GM12865 (cell line): ENCODE measurements at regions not wholly inside any gene's neighbourhood (a gene's known extent, or its start where the extent isn't known, plus 50 kb on each side); places are given as distances from the start of the nearest gene placed in this dataset.
A peak's percentile ranks its signal among the peaks of the same experiment; 100 is the strongest.

Experiments
- DNase-seq: peaks from one replicate; pipeline ENCODE4 v3.0.0; 2010; ENCODE audit warnings: low read depth
- H3K4me3 ChIP-seq: 2 replicates; pipeline ENCODE4 v1.5.1; 2011; ENCODE audit warnings: mild to moderate bottlenecking, low read depth, low read length, control low read depth
- TF ChIP-seq, protein P1 (sequence below): IDR thresholded peaks from 2 replicates; pipeline ENCODE4 v1.5.1; 2011; ENCODE audit warnings: low read length, control low read depth, low read depth, inconsistent platforms; ENCODE audit not compliant: insufficient read depth; ENCODE audit errors: missing control alignments

DNA sequence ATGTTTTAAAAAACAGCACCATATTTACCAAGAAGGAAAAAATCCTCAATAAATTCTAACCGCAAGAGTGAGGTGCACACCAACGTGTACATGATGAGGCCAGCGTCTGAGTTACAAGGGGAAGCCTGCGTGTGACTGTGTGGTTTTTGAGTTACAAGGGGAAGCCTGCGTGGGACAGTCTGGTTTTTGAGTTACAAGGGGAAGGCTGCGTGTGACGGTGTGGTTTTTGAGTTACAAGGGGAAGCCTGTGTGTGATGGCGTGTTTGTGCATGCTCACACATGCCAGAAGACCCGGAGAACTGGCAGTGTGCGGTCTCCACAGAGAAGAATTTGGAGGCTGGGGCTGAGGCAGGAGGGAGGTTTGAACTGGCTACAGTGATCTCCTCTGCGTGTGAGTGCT, 1376.4 kb downstream of the TBC1D22A start:
- TF ChIP-seq, protein P1, sequence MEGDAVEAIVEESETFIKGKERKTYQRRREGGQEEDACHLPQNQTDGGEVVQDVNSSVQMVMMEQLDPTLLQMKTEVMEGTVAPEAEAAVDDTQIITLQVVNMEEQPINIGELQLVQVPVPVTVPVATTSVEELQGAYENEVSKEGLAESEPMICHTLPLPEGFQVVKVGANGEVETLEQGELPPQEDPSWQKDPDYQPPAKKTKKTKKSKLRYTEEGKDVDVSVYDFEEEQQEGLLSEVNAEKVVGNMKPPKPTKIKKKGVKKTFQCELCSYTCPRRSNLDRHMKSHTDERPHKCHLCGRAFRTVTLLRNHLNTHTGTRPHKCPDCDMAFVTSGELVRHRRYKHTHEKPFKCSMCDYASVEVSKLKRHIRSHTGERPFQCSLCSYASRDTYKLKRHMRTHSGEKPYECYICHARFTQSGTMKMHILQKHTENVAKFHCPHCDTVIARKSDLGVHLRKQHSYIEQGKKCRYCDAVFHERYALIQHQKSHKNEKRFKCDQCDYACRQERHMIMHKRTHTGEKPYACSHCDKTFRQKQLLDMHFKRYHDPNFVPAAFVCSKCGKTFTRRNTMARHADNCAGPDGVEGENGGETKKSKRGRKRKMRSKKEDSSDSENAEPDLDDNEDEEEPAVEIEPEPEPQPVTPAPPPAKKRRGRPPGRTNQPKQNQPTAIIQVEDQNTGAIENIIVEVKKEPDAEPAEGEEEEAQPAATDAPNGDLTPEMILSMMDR: no peak
- H3K4me3 ChIP-seq: no peak overlapping the region

DNA sequence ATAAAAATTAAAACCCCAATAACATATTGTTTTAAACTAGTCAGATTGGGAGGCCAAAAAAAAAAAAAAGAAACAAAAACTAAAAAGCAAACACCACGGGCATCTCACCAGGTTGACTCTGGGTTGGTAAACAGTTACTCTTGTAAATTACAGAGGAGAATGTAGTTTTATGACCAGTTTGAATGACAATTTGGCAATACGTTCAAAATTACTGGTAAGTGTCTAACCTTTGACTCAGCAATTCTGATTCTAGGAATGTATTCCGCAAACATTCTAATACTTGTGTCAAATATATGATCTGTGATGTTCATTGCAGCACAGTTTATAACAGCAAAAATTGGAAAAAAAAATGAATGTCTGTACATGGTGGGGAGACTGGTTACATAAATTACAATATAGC, 1376.0 kb downstream of the TBC1D22A start:
- DNase-seq: no peak
- TF ChIP-seq, protein P1: no peak
- H3K4me3 ChIP-seq: no peak overlapping the region

More for the DNA sequence above, 1376.4 kb downstream of the TBC1D22A start:
- DNase-seq: peak; percentile 3

DNA sequence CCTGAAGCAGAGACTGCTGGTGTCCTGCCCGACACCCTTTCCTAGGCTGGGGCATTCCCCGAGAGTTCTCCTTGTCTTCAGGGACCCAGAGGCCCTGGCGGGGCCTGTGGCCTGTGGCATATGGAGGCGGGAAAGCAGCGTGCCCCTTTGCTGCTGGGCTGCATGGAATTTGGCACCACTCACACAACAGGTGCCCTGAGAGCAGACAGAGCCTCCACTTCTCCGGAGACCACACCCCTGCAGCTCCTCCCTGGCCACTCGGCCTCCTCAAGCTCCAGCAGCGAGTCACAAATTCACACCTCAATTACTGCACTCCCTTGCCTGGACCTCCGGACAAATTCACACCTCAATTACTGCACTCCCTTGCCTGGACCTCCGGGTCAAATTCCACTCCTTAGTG, 1375.2 kb downstream of the TBC1D22A start:
- no peak for DNase-seq
- TF ChIP-seq, protein P1: no peak
- no peak overlapping the region for H3K4me3 ChIP-seq

DNA sequence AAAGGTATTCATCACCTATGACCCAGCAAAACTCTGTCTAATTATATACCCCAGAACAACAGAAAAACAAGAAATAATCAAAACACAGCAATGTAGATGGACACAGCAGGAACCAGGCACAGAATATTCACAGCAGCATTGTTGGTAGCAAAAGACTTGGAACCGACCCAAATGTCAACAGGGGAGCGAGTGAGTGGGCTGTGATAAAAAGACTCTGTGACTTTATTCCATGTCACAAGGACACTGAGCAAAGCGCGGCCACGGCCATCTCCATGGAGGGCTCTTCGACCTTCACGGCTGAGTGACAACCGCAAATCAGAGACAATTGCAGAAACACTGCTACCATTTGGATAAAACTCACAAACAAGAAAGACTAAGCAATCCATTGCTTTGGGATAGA, 1373.1 kb downstream of the TBC1D22A start:
- no peak overlapping the region for H3K4me3 ChIP-seq
- TF ChIP-seq, protein P1: no peak
- DNase-seq: no peak

DNA sequence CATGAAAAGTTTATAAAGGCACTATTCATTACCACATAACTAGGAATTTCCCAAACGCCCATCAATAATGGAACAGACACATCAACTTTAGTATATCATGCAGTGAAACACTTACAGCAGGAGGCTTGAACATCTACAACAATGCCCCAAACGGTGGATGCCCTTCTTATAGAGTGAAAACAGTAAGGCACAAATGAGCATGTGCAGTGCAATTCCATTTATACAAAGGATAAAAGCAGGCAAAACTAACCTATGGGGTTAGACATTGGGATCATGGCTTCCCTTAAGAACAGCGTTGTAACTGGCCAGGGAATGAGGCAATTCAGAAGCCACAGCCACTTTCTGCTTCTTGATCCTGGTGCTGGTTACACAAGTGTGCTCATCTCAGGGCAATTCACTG, 1363.0 kb downstream of the TBC1D22A start:
- DNase-seq: no peak
- TF ChIP-seq, protein P1: no peak
- H3K4me3 ChIP-seq: no peak overlapping the region

DNA sequence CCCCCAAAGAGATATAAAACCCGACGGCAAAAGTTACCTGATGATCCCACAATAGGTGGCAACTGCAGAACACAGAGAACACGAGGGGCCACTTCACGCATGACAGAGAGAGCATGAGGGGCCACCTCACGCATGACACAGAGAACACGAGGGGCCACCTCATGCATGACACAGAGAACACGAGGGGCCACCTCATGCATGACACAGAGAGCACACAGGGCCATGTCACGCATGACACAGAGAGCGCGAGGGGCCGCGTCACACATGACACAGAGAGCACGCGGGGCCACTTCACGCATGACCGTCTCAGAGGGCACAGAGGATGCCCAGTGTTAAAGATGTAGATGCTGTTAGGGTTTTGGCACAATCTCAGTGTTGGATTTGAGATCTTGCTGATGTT, 1359.5 kb downstream of the TBC1D22A start:
- no peak overlapping the region for H3K4me3 ChIP-seq
- no peak for DNase-seq
- TF ChIP-seq, protein P1: no peak

DNA sequence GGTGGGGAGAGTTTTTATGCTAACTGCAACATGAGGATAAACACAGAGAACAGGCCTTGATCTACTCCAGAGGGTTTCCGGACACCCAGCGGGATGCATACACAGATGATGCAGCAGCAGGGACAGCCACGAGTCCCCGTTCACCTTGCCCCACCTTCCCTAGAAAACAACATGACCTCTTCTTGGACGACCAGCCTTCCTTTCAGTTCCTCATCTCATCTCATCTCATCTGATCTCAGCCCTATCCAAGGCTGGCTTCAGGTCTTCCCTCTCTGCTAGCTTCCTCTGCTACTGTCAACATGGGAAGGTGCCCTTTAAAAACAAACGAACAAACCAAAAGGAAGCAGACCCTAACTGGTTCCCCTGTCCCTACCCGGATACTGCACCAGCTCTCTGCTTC, 1356.2 kb downstream of the TBC1D22A start:
- no peak for DNase-seq
- H3K4me3 ChIP-seq: no peak overlapping the region

More for the DNA sequence above, 1356.2 kb downstream of the TBC1D22A start:
- TF ChIP-seq, protein P1: no peak
